ENCODE measurements at regions not wholly inside any gene's neighbourhood (a gene's known extent, or its start where the extent isn't known, plus 50 kb on each side); places are given as distances from the start of the nearest gene placed in this dataset.

- Histone ChIP-seq H3K4me1 (ENCODE audit: control insufficient read depth, extremely low read depth, insufficient read depth, low read length) (peaks cover 56% of the 10 kb centered on the region), H4K20me1 (replicated peaks; ENCODE audit: control insufficient read depth, extremely low read depth, insufficient read depth, low read length) (no peaks in the 10 kb centered on the region), H3K9ac (replicated peaks; ENCODE audit: extremely low read depth, insufficient read depth, low read length) (no peak overlapping the region), H3K4me2 (ENCODE audit: insufficient read depth, low read length) (no peak overlapping the region), H2AFZ (ENCODE audit: low read depth, low read length) (no peak overlapping the region), H3K27me3 (ENCODE audit: control insufficient read depth in 2 of 2, insufficient read depth in 2 of 2, low read length in 2 of 2) (no peaks in the 10 kb centered on the region), H3K36me3 (ENCODE audit: control insufficient read depth in 2 of 2, extremely low read depth in 1 of 2, insufficient read depth in 2 of 2, low read length in 2 of 2) (peaks cover 0 to 8% of the 10 kb centered on the region in 2 experiments), H3K79me2 (ENCODE audit: control insufficient read depth, insufficient read depth, low read length) (peaks cover 54% of the 10 kb centered on the region), H3K27ac (ENCODE audit: insufficient read depth, low read depth, low read length) (no peak overlapping the region), H3K9me3 (replicated peaks; ENCODE audit: control insufficient read depth, insufficient read depth, low read length) (no peaks in the 10 kb centered on the region), H3K9me1 (replicated peaks; ENCODE audit: control insufficient read depth, extremely low read depth, insufficient read depth, low read length) (no peaks in the 10 kb centered on the region), H3K4me3 (replicated peaks in 1 of 3; ENCODE audit: insufficient read depth in 1 of 3, low read depth in 1 of 3, low read length in 3 of 3) (no peak overlapping the region)
- DNase-seq (ENCODE audit: low read depth, low spot score) (no peak), FAIRE-seq (no peak)
- intact Hi-C loops (cut with micrococcal nuclease): loop anchor here (10.0 kb wide), 1 partner anchor 421 kb away; no protein-coding TSS in a partner anchor
- dilution Hi-C loops (cut with MboI; ENCODE audit: extremely low pct_ligation_motif_present, low sequenced_read_pairs): no loop called here
- ChIA-PET POLR2A (no interaction called here), CTCF (no interaction called here)
- TF ChIP-seq MAX (IDR thresholded peaks at IDR 0.05; ENCODE audit: insufficient read depth, insufficient read length) (no peak), POLR2AphosphoS5 (IDR thresholded peaks at IDR 0.05; ENCODE audit: insufficient read depth, low read depth, low read length) (no peak), JUN (IDR thresholded peaks at IDR 0.05; ENCODE audit: borderline replicate concordance, insufficient read depth, insufficient read length, low read depth) (no peak), MYC (IDR thresholded peaks at IDR 0.05; ENCODE audit: low read depth, low read length) (no peak), FOS (IDR thresholded peaks at IDR 0.05; ENCODE audit: borderline replicate concordance, insufficient read depth, low read length) (no peak), POLR2A (IDR thresholded peaks at IDR 0.05; ENCODE audit: low read depth, low read length) (no peak), GATA2 (IDR thresholded peaks at IDR 0.05; ENCODE audit: insufficient read depth, insufficient read length, low read depth, low read length) (no peak), EZH2 (IDR thresholded peaks at IDR 0.05; ENCODE audit: borderline replicate concordance, low read depth, low read length, severe bottlenecking) (no peak)
- TF ChIP-seq, protein P1, sequence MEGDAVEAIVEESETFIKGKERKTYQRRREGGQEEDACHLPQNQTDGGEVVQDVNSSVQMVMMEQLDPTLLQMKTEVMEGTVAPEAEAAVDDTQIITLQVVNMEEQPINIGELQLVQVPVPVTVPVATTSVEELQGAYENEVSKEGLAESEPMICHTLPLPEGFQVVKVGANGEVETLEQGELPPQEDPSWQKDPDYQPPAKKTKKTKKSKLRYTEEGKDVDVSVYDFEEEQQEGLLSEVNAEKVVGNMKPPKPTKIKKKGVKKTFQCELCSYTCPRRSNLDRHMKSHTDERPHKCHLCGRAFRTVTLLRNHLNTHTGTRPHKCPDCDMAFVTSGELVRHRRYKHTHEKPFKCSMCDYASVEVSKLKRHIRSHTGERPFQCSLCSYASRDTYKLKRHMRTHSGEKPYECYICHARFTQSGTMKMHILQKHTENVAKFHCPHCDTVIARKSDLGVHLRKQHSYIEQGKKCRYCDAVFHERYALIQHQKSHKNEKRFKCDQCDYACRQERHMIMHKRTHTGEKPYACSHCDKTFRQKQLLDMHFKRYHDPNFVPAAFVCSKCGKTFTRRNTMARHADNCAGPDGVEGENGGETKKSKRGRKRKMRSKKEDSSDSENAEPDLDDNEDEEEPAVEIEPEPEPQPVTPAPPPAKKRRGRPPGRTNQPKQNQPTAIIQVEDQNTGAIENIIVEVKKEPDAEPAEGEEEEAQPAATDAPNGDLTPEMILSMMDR (IDR thresholded peaks at IDR 0.05; ENCODE audit: extremely low read depth in 1 of 2, insufficient read depth in 1 of 2, low read depth in 1 of 2, low read length in 2 of 2): no peak
- BruUV-seq (replicated peaks): no TSS peak
Observed at GRCh38 chr2:196333397-196333796, 162.0 kb upstream of the STK17B start.

All from endothelial cell of umbilical vein (primary cell).